NB4 (cell line): ENCODE measurements at regions not wholly inside any gene's neighbourhood (a gene's known extent, or its start where the extent isn't known, plus 50 kb on each side); places are given as distances from the start of the nearest gene placed in this dataset.
A peak's percentile ranks its signal among the peaks of the same experiment; 100 is the strongest.
"Not testable (repeated sequence)": the region's sequence is repeated elsewhere in the genome, so short reads cannot be mapped to it uniquely, and the experiment has no call there.

Experiments used
- DNase-seq: peaks from one replicate; pipeline ENCODE4 v3.0.0; 2010; ENCODE audit warnings: low read depth
- H3K4me3 ChIP-seq: one replicate; pipeline ENCODE4 v1.5.1; 2011; ENCODE audit warnings: mild to moderate bottlenecking, low read depth, low read length, moderate library complexity
- MAX ChIP-seq: IDR thresholded peaks from 2 replicates; pipeline ENCODE4 v1.6.1; 2011; ENCODE audit warnings: low read depth, low read length
- MYC ChIP-seq: IDR thresholded peaks from 2 replicates; pipeline ENCODE4 v1.6.1; 2011; ENCODE audit warnings: low read depth, low read length
- POLR2A ChIP-seq: IDR thresholded peaks from 2 replicates; pipeline ENCODE4 v1.6.1; 2011; ENCODE audit warnings: mild to moderate bottlenecking; ENCODE audit not compliant: insufficient read length; ENCODE audit errors: extremely low read depth
- TF ChIP-seq, protein P1 (sequence below): IDR thresholded peaks from one replicate; pipeline ENCODE4 v1.5.1; 2012; ENCODE audit warnings: low read depth, low read length

GRCh38 chr22:46030231-46030880 lies 53.4 kb upstream of the WNT7B start:
- TF ChIP-seq MYC (no peak), POLR2A (no peak), MAX (no peak)
- TF ChIP-seq, protein P1, sequence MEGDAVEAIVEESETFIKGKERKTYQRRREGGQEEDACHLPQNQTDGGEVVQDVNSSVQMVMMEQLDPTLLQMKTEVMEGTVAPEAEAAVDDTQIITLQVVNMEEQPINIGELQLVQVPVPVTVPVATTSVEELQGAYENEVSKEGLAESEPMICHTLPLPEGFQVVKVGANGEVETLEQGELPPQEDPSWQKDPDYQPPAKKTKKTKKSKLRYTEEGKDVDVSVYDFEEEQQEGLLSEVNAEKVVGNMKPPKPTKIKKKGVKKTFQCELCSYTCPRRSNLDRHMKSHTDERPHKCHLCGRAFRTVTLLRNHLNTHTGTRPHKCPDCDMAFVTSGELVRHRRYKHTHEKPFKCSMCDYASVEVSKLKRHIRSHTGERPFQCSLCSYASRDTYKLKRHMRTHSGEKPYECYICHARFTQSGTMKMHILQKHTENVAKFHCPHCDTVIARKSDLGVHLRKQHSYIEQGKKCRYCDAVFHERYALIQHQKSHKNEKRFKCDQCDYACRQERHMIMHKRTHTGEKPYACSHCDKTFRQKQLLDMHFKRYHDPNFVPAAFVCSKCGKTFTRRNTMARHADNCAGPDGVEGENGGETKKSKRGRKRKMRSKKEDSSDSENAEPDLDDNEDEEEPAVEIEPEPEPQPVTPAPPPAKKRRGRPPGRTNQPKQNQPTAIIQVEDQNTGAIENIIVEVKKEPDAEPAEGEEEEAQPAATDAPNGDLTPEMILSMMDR, result no peak
- no peak overlapping the region for H3K4me3 ChIP-seq
- DNase-seq, result no peak

DNA sequence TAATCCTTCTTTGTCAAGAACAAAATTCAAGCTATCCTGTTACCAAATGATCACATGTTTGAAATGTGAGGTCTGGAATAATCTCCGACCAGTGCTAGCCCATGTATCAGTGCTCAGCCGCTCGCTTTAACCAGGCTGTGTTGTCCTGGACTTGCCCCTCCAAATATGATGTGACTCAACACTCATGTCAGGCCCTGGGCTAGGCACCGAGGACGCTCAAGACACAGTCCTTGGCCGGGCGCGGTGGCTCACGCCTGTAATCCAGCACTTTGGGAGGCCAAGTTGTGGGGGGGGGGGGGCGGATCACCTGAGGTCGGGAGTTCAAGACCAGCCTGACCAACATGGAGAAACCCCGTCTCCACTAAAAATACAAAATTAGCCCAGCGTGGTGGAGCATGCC lies 54.1 kb upstream of the WNT7B start:
- no peak overlapping the region for H3K4me3 ChIP-seq
- TF ChIP-seq MYC (no peak), MAX (no peak), POLR2A (no peak)
- TF ChIP-seq, protein P1, result no peak
- no peak for DNase-seq

DNA sequence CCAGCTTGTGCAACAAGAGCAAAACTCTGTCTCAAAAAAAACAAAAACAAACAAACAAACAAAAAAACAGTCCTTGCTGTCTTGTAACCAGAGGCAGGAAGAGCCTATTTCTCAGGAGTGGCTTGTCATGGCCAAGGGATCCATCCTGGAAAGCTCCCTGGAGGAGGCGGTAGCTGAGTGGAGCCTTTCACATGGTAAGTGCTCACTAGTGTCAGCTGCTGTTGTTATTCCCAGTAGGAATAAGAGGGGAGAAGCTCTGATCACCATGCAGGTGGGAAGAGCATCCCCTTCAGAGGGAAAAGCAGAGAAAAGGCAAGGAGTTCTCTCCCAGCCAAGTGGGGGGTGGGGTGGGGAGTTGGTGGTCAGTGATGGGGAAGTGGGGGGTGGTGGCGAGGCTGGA lies 54.6 kb upstream of the WNT7B start:
- TF ChIP-seq POLR2A, result no peak
- TF ChIP-seq MAX, result no peak
- no peak for TF ChIP-seq MYC
- TF ChIP-seq, protein P1, result no peak
- H3K4me3 ChIP-seq, result no peak overlapping the region

DNA sequence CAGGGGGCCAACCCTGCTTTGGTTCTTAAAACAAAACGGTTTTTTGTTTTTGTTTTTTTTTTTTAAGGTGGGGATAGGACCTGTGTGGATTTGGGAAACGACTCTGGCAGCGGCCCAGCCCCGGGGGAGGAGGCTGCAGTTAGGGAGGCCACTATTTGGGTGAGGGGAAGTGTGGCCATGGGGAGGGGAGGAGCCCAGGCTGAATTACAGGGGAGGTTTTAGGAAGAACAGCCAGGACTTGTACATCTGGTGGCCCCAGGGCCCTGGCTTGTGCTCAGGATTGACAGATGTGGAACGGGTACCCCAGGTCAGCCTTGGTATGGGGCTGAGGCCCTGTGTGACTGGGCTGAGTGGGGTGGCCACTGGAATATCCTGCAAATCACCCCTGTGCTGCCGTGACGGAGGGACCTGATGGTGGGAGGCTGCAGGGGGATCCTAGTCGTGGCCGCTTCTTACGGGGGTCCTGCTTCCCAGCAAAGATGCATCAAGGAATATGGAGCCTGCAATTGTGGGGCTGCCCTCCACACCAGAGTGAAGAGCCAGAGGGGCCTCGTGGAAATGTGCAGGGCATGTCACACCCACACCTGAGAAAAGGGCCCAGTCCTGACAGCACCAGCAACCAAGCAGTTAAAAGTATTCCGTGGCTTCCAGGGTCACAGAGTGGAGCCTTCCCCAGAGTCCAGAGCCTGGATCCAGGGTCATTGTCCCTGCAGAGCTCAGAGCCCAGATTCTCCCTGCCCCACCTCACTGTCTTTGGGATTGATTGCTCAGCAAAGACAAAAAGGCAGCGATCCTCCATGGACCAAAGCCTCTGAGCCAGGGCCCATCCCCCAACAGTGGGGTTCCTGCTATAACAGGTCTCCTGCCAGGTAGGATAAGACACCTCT lies 55.2 kb upstream of the WNT7B start:
- TF ChIP-seq MYC (no peak), POLR2A (no peak), MAX (no peak)
- TF ChIP-seq, protein P1, result no peak
- peak; percentile 58 for DNase-seq
- no peak overlapping the region for H3K4me3 ChIP-seq

More for the DNA sequence above, 54.6 kb upstream of the WNT7B start:
- DNase-seq, result no peak

- H3K4me3 ChIP-seq, result no peak overlapping the region
- TF ChIP-seq, protein P1, result no peak
- TF ChIP-seq MYC (no peak), POLR2A (no peak), MAX (no peak)
- DNase-seq, result no peak
Observed at GRCh38 chr22:46033256-46034200, 56.6 kb upstream of the WNT7B start.

DNA sequence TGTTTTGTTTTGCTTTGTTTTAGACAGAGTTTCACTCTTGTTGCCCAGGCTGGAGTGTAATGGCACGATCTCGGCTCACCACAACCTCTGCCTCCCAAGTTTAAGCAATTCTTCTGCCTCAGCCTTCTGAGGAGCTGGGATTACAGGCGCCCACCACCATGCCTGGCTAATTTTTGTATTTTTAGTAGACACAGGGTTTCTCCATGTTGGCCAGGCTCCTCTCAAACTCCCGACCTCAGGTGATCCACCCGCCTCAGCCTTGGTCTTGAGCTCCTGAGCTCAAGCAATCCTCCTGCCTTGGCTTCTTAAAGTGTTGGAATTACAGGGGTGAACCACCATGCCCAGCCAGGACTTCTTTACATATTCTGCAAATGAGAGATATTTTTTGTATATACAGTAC lies 57.5 kb upstream of the WNT7B start:
- H3K4me3 ChIP-seq, DNase-seq: not testable (repeated sequence)
